H1 (cell line): ENCODE measurements at regions not wholly inside any gene's neighbourhood (a gene's known extent, or its start where the extent isn't known, plus 50 kb on each side); places are given as distances from the start of the nearest gene placed in this dataset.

Source experiments
- CTCF ChIA-PET: fragments of 300-600 bp; sonication (Branson Sonifier 250); formaldehyde crosslinking; loops from one replicate; lab custom pipeline; 2021; ENCODE audit not compliant: partially characterized antibody; lab: Charles Lee
- POLR2A ChIA-PET: fragments of 300-600 bp; sonication (Branson Sonifier 250); formaldehyde crosslinking; loops from one replicate; lab custom pipeline; 2021; ENCODE audit warnings: inconsistent platforms; ENCODE audit not compliant: partially characterized antibody; lab: Charles Lee
- DNase-seq, 2 experiments: peaks; one replicate each; pipeline versions ENCODE4 v3.0.0 to v3.0.0-alpha.2; 2010 to 2022; ENCODE audit warnings: low spot score in 2 of 2, low read depth in 1 of 2, mixed read lengths in 1 of 2
- FAIRE-seq: peaks from 2 replicates; lab custom pipeline; 2011; peaks lifted over from hg19 to GRCh38; lab: Jason Lieb, UNC
- H2AFZ ChIP-seq: 2 replicates; pipeline ENCODE4 v1.8.1; 2012; ENCODE audit warnings: low read length, inconsistent platforms
- H2AK5ac ChIP-seq: 2 replicates; pipeline ENCODE4 v1.6.1; 2013; ENCODE audit warnings: low read depth, low read length
- H2BK120ac ChIP-seq: replicated peaks from 2 replicates; pipeline ENCODE3; 2013; ENCODE audit warnings: low read depth, low read length, inconsistent platforms
- H2BK12ac ChIP-seq: 2 replicates; pipeline ENCODE4 v1.6.1; 2013; ENCODE audit warnings: low read depth, low read length
- H2BK15ac ChIP-seq: 2 replicates; pipeline ENCODE4 v1.6.1; 2013; ENCODE audit warnings: low read length
- H2BK20ac ChIP-seq: 2 replicates; pipeline ENCODE4 v1.6.1; 2013; ENCODE audit warnings: low read length
- H2BK5ac ChIP-seq: 2 replicates; pipeline ENCODE4 v1.6.1; 2013; ENCODE audit warnings: low read depth, low read length
- H3K14ac ChIP-seq: 2 replicates; pipeline ENCODE4 v1.6.1; 2013; ENCODE audit warnings: inconsistent platforms; ENCODE audit not compliant: insufficient read length
- H3K18ac ChIP-seq: 2 replicates; pipeline ENCODE4 v1.6.1; 2013; ENCODE audit warnings: low read length; ENCODE audit errors: extremely low read depth
- H3K23ac ChIP-seq: 2 replicates; pipeline ENCODE4 v1.6.1; 2013; ENCODE audit warnings: inconsistent platforms; ENCODE audit not compliant: insufficient read length
- H3K23me2 ChIP-seq: 2 replicates; pipeline ENCODE4 v1.6.1; 2013; ENCODE audit warnings: low read depth, low read length
- H3K27ac ChIP-seq: 2 replicates; pipeline ENCODE4 v1.6.1; 2011; ENCODE audit warnings: low read depth, low read length, inconsistent platforms
- H3K27me3 ChIP-seq, 4 experiments: replicated peaks in 1 of 4; 1 replicate in 1 of 4; 2 replicates in 3 of 4; pipeline versions ENCODE4 v1.6.1 to v1.8.1; 2011 to 2013; ENCODE audit warnings: low read length in 3 of 4, mild to moderate bottlenecking in 3 of 4, inconsistent platforms in 2 of 4, mixed read lengths in 2 of 4, moderate library complexity in 1 of 4; ENCODE audit not compliant: control insufficient read depth in 3 of 4, insufficient read depth in 3 of 4; ENCODE audit errors: extremely low read depth in 1 of 4
- H3K36me3 ChIP-seq, 4 experiments: 2 replicates each; pipeline versions ENCODE4 v1.6.1 to v1.8.1; 2011 to 2013; ENCODE audit warnings: mild to moderate bottlenecking in 4 of 4, low read length in 3 of 4, moderate library complexity in 2 of 4, control low read depth in 1 of 4, inconsistent platforms in 1 of 4; ENCODE audit not compliant: insufficient read depth in 4 of 4, control insufficient read depth in 2 of 4
- H3K4ac ChIP-seq: replicated peaks from 2 replicates; pipeline ENCODE3; 2013; ENCODE audit warnings: low read length, low read depth, mixed read lengths, inconsistent platforms; ENCODE audit not compliant: insufficient read length
- H3K4me1 ChIP-seq, 4 experiments: replicated peaks in 1 of 4; 1 replicate in 1 of 4; 2 replicates in 3 of 4; pipeline versions ENCODE4 v1.6.1 to v1.8.1; 2011 to 2013; ENCODE audit warnings: low read length in 3 of 4, inconsistent platforms in 2 of 4, mixed read lengths in 1 of 4; ENCODE audit not compliant: insufficient read depth in 4 of 4, control insufficient read depth in 3 of 4
- H3K4me2 ChIP-seq, 2 experiments: 2 replicates each; pipeline versions ENCODE4 v1.6.1 to v1.8.1; 2011 to 2013; ENCODE audit warnings: low read depth in 2 of 2, low read length in 2 of 2, control low read depth in 1 of 2, inconsistent platforms in 1 of 2, mild to moderate bottlenecking in 1 of 2; ENCODE audit not compliant: insufficient read depth in 1 of 2
- H3K4me3 ChIP-seq, 4 experiments: fragments of 200-600, 300-600 bp in 1 of 4; sonication (generic), shearing (Covaris generic), sonication (Bioruptor Twin) in 1 of 4; 2 replicates each; pipeline versions ENCODE4 v1.5.1 to v1.8.1; 2011 to 2016; ENCODE audit warnings: low read length in 4 of 4, low read depth in 3 of 4, control low read depth in 2 of 4, inconsistent platforms in 2 of 4, mild to moderate bottlenecking in 2 of 4, mixed read lengths in 1 of 4, moderate library complexity in 1 of 4; ENCODE audit not compliant: insufficient read depth in 2 of 4; ENCODE audit errors: extremely low read depth in 1 of 4
- H3K56ac ChIP-seq: replicated peaks from 2 replicates; pipeline ENCODE3; 2013; ENCODE audit warnings: low read depth, mild to moderate bottlenecking, mixed read lengths, low read length, inconsistent platforms; ENCODE audit not compliant: insufficient read length
- H3K79me1 ChIP-seq: 2 replicates; pipeline ENCODE4 v1.6.1; 2013; ENCODE audit warnings: low read depth, low read length, control low read depth
- H3K79me2 ChIP-seq, 2 experiments: 2 replicates each; pipeline versions ENCODE4 v1.6.1 to v1.8.1; 2012 to 2013; ENCODE audit warnings: low read length in 2 of 2, mild to moderate bottlenecking in 2 of 2, inconsistent platforms in 1 of 2; ENCODE audit not compliant: insufficient read depth in 2 of 2, control insufficient read depth in 1 of 2
- H3K9ac ChIP-seq, 4 experiments: replicated peaks in 1 of 4; 1 replicate in 1 of 4; 2 replicates in 3 of 4; pipeline versions ENCODE4 v1.6.1 to v1.8.1; 2011 to 2013; ENCODE audit warnings: low read depth in 3 of 4, low read length in 3 of 4, control low read depth in 2 of 4, mild to moderate bottlenecking in 2 of 4, moderate library complexity in 2 of 4, inconsistent platforms in 1 of 4; ENCODE audit errors: extremely low read depth in 1 of 4
- H3K9me3 ChIP-seq, 2 experiments: 2 replicates each; pipeline versions ENCODE4 v1.6.1 to v1.8.1; 2012 to 2013; ENCODE audit warnings: mild to moderate bottlenecking in 2 of 2, moderate library complexity in 2 of 2, control low read depth in 1 of 2, inconsistent platforms in 1 of 2, low read depth in 1 of 2, low read length in 1 of 2, mixed read lengths in 1 of 2; ENCODE audit not compliant: insufficient read depth in 2 of 2
- H4K20me1 ChIP-seq, 2 experiments: replicated peaks in 1 of 2; 2 replicates each; pipeline versions ENCODE3 to v1.8.1; 2011 to 2013; ENCODE audit warnings: inconsistent platforms in 2 of 2, low read length in 2 of 2, mild to moderate bottlenecking in 1 of 2; ENCODE audit not compliant: insufficient read depth in 2 of 2, control insufficient read depth in 1 of 2
- H4K5ac ChIP-seq: 2 replicates; pipeline ENCODE4 v1.6.1; 2013; ENCODE audit warnings: low read length, low read depth, mixed read lengths, inconsistent platforms; ENCODE audit not compliant: insufficient read length
- H4K8ac ChIP-seq: 2 replicates; pipeline ENCODE4 v1.8.0; 2013; ENCODE audit warnings: mild to moderate bottlenecking, moderate library complexity, low read length, inconsistent platforms; ENCODE audit not compliant: insufficient read depth; ENCODE audit errors: extremely low read depth
- H4K91ac ChIP-seq: replicated peaks from 2 replicates; pipeline ENCODE3; 2013; ENCODE audit warnings: low read length, mixed read lengths, inconsistent platforms; ENCODE audit not compliant: insufficient read length
- CBX5 ChIP-seq: fragments of 300-800, 300-1000 bp; sonication (generic); IDR thresholded peaks from 2 replicates; pipeline ENCODE4 v1.7.1; 2016; ENCODE audit warnings: antibody characterized with exemption, low read length, low read depth
- CBX8 ChIP-seq: fragments of 300-800, 300-1000 bp; sonication (generic); IDR thresholded peaks from 2 replicates; pipeline ENCODE4 v1.7.1; 2016; ENCODE audit warnings: low read depth, low read length, borderline replicate concordance
- FOSL1 ChIP-seq: IDR thresholded peaks from 2 replicates; pipeline ENCODE4 v1.6.1; 2011; ENCODE audit warnings: mild to moderate bottlenecking, low read depth, low read length, moderate library complexity; ENCODE audit not compliant: insufficient read depth
- POLR2AphosphoS5 ChIP-seq: IDR thresholded peaks from 2 replicates; pipeline ENCODE4 v1.6.1; 2011; ENCODE audit warnings: low read depth, low read length
- RAD21 ChIP-seq, 2 experiments: IDR thresholded peaks in 1 of 2; conservative IDR thresholded peaks in 1 of 2; 2 replicates each; pipeline ENCODE4 v1.6.1; 2011; ENCODE audit warnings: low read depth in 2 of 2, low read length in 2 of 2, improper control_type of control experiment in 1 of 2, inconsistent platforms in 1 of 2, mild to moderate bottlenecking in 1 of 2, moderate library complexity in 1 of 2
- SP1 ChIP-seq: IDR thresholded peaks from 2 replicates; pipeline ENCODE4 v1.6.1; 2011; ENCODE audit warnings: low read depth, low read length
- SRF ChIP-seq: IDR thresholded peaks from 2 replicates; pipeline ENCODE4 v1.6.1; 2011; ENCODE audit warnings: mild to moderate bottlenecking, low read depth, low read length, moderate library complexity
- TEAD4 ChIP-seq: IDR thresholded peaks from 2 replicates; pipeline ENCODE4 v1.6.1; 2012; ENCODE audit warnings: low read depth, low read length, inconsistent platforms, mixed read lengths
- WGBS, 2 experiments: shearing (Covaris generic) in 1 of 2; methylation state at CpG; one replicate each; pipeline versions ENCODE4 v1.1.6 to v1.1.7; 2013 to 2015; ENCODE audit warnings: low lambda C conversion rate in 2 of 2, mixed read lengths in 2 of 2, inconsistent platforms in 1 of 2, low coverage in 1 of 2, missing lambda C conversion rate in 1 of 2; ENCODE audit not compliant: insufficient replicate concordance in 2 of 2, insufficient coverage in 1 of 2, insufficient read length in 1 of 2; ENCODE audit errors: extremely low coverage in 1 of 2, missing lambda C conversion rate in 1 of 2; 5-methylcytosine and 5-hydroxymethylcytosine counted together
- TF ChIP-seq, protein P1 (sequence below): IDR thresholded peaks from 2 replicates; pipeline ENCODE4 v1.6.1; 2012; ENCODE audit warnings: low read length, inconsistent platforms
- TF ChIP-seq, protein P2 (sequence below), 3 experiments: IDR thresholded peaks; 1 replicate in 2 of 3; 2 replicates in 1 of 3; pipeline versions ENCODE4 v1.5.1 to v1.6.1; 2011; ENCODE audit warnings: low read length in 3 of 3, mild to moderate bottlenecking in 3 of 3, inconsistent platforms in 2 of 3, low read depth in 1 of 3, moderate library complexity in 1 of 3; ENCODE audit not compliant: insufficient read depth in 1 of 3; ENCODE audit errors: control extremely low read depth in 1 of 3

DNA sequence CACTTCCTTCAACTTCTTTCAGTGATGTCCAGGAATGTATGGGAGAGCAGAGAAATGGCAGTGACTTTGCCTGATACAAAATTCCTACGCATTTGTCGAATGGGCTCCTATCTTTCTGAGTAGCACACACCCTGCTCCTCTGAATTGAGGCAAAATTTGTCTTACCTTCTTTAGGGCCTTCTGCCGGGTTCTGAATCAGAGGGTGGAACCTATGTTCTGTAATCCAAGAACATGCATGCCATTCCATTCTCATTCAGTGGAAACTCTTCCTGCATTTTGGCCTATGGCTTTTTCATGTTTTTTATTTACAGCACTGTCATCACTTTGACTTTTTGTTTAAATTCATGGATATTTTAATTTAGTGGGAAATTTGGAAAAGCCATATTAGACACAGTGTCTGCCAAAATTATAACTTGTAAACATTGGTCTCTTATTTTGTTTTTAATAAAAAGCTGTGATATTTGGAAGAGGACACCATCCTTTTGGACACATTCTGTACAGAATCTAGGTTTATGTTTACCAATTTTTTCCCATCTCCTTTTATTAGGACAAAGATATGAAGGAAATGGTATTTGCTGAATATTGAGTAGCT lies 402.2 kb upstream of the FAR2 start:
- Histone ChIP-seq H4K20me1 (no peaks in the 10 kb centered on the region), H3K4me3 (no peak overlapping the region), H3K4me1 (no peaks in the 10 kb centered on the region), H3K4me2 (no peak overlapping the region), H2BK5ac (no peak overlapping the region), H3K27ac (no peak overlapping the region), H3K23me2 (peaks cover 2% of the 10 kb centered on the region; the same call in 1 of the 2 replicates), H3K79me1 (no peaks in the 10 kb centered on the region), H4K91ac (no peak overlapping the region), H2BK20ac (no peak overlapping the region), H3K4ac (no peak overlapping the region), H3K18ac (no peak overlapping the region), H3K79me2 (no peaks in the 10 kb centered on the region), H2BK15ac (no peak overlapping the region), H3K36me3 (no peaks in the 10 kb centered on the region), H3K27me3 (no peaks in the 10 kb centered on the region), H3K9me3 (no peaks in the 10 kb centered on the region), H3K14ac (no peak overlapping the region), H3K56ac (no peak overlapping the region), H3K9ac (no peak overlapping the region), H3K23ac (no peak overlapping the region), H4K8ac (no peak overlapping the region), H4K5ac (no peak overlapping the region), H2AK5ac (no peak overlapping the region), H2BK12ac (no peak overlapping the region), H2AFZ (no peak overlapping the region), H2BK120ac (no peak overlapping the region)
- no peak for DNase-seq
- FAIRE-seq: no peak
- WGBS, 2 experiments: 94% methylated on average over 3 of the region's 3 CpGs; no CpG with 5 or more reads in 1 of the 2 experiments
- CTCF ChIA-PET: no interaction called here
- POLR2A ChIA-PET: no interaction called here
- TF ChIP-seq, protein P1, sequence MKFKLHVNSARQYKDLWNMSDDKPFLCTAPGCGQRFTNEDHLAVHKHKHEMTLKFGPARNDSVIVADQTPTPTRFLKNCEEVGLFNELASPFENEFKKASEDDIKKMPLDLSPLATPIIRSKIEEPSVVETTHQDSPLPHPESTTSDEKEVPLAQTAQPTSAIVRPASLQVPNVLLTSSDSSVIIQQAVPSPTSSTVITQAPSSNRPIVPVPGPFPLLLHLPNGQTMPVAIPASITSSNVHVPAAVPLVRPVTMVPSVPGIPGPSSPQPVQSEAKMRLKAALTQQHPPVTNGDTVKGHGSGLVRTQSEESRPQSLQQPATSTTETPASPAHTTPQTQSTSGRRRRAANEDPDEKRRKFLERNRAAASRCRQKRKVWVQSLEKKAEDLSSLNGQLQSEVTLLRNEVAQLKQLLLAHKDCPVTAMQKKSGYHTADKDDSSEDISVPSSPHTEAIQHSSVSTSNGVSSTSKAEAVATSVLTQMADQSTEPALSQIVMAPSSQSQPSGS: no peak
- no peak for TF ChIP-seq FOSL1
- TF ChIP-seq TEAD4: no peak
- no peak for TF ChIP-seq POLR2AphosphoS5
- no peak for TF ChIP-seq SP1
- TF ChIP-seq, protein P2, sequence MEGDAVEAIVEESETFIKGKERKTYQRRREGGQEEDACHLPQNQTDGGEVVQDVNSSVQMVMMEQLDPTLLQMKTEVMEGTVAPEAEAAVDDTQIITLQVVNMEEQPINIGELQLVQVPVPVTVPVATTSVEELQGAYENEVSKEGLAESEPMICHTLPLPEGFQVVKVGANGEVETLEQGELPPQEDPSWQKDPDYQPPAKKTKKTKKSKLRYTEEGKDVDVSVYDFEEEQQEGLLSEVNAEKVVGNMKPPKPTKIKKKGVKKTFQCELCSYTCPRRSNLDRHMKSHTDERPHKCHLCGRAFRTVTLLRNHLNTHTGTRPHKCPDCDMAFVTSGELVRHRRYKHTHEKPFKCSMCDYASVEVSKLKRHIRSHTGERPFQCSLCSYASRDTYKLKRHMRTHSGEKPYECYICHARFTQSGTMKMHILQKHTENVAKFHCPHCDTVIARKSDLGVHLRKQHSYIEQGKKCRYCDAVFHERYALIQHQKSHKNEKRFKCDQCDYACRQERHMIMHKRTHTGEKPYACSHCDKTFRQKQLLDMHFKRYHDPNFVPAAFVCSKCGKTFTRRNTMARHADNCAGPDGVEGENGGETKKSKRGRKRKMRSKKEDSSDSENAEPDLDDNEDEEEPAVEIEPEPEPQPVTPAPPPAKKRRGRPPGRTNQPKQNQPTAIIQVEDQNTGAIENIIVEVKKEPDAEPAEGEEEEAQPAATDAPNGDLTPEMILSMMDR (IDR thresholded peaks at IDR 0.05; ENCODE audit: control extremely low read depth in 1 of 3, insufficient read depth in 1 of 3, low read depth in 1 of 3, low read length in 3 of 3): no peak
- no peak for TF ChIP-seq CBX5
- no peak for TF ChIP-seq CBX8
- TF ChIP-seq RAD21 (IDR thresholded peaks at IDR 0.05 in 1 of 2, conservative IDR thresholded peaks at IDR 0.05 in 1 of 2; ENCODE audit: low read depth in 2 of 2, low read length in 2 of 2): no peak
- no peak for TF ChIP-seq SRF
